B cell (primary cell): ENCODE measurements at regions not wholly inside any gene's neighbourhood (a gene's known extent, or its start where the extent isn't known, plus 50 kb on each side); places are given as distances from the start of the nearest gene placed in this dataset.

Source experiments
- ATAC-seq: fragments of 200-7000 bp; cut with Tn5 transposase; one replicate; pipeline ENCODE4 v1.10.0; 2021; ENCODE audit warnings: low read depth, mild to moderate bottlenecking, moderate number of reproducible peaks, moderate library complexity
- CTCF ChIA-PET: fragments of 350-600 bp; sonication (Branson Sonifier 250); formaldehyde crosslinking; loops from one replicate; lab custom pipeline; 2021; ENCODE audit warnings: antibody characterized with exemption, inconsistent platforms; lab: Charles Lee
- POLR2A ChIA-PET: fragments of 350-600 bp; sonication (Branson Sonifier 250); formaldehyde crosslinking; loops from one replicate; lab custom pipeline; 2021; ENCODE audit warnings: antibody characterized with exemption; lab: Charles Lee
- DNase-seq: peaks from one replicate; pipeline ENCODE4 v3.0.0; 2013
- H2AFZ ChIP-seq: 2 replicates; pipeline ENCODE4 v1.6.1; 2012; ENCODE audit warnings: mild to moderate bottlenecking, low read depth, low read length; ENCODE audit not compliant: insufficient read depth, poor library complexity, severe bottlenecking
- H3K27ac ChIP-seq, 2 donors: 1 replicate in 1 of 2; 2 replicates in 1 of 2; pipeline ENCODE4 v1.5.1; 2012 to 2013; ENCODE audit warnings: low read length in 2 of 2, mild to moderate bottlenecking in 2 of 2, moderate library complexity in 1 of 2
- H3K27me3 ChIP-seq, 4 experiments: fragments of 200-600 bp in 1 of 4; sonication (generic) in 1 of 4; replicated peaks in 1 of 4; 1 replicate in 2 of 4; 2 replicates in 2 of 4; pipeline versions ENCODE4 v1.6.1 to v1.7.0; 2013 to 2016; ENCODE audit warnings: low read length in 3 of 4, mild to moderate bottlenecking in 2 of 4, mixed read lengths in 1 of 4, moderate library complexity in 1 of 4; ENCODE audit not compliant: insufficient read depth in 4 of 4, control insufficient read depth in 3 of 4; ENCODE audit errors: control extremely low read depth in 1 of 4
- H3K36me3 ChIP-seq, 2 experiments: replicated peaks in 1 of 2; 1 replicate in 1 of 2; 2 replicates in 1 of 2; pipeline versions ENCODE4 v1.6.1 to v1.7.1; 2013; ENCODE audit warnings: low read length in 1 of 2; ENCODE audit not compliant: insufficient read depth in 2 of 2, control insufficient read depth in 1 of 2; ENCODE audit errors: control extremely low read depth in 1 of 2, extremely low read depth in 1 of 2
- H3K4me1 ChIP-seq, 2 donors: fragments of 200-600 bp in 1 of 2; sonication (generic) in 1 of 2; 1 replicate in 1 of 2; 2 replicates in 1 of 2; pipeline versions ENCODE4 v1.5.1 to v1.6.1; 2013 to 2017; ENCODE audit warnings: low read length in 2 of 2; ENCODE audit not compliant: control insufficient read depth in 2 of 2, insufficient read depth in 2 of 2
- H3K4me2 ChIP-seq: replicated peaks from 2 replicates; pipeline ENCODE3; 2012; ENCODE audit warnings: mild to moderate bottlenecking, low read depth, low read length; ENCODE audit not compliant: poor library complexity, severe bottlenecking
- H3K4me3 ChIP-seq, 5 experiments: fragments of 200-600 bp in 1 of 5; sonication (generic) in 1 of 5; 1 replicate in 3 of 5; 2 replicates in 2 of 5; pipeline versions ENCODE4 v1.5.1 to v1.7.0; 2011 to 2016; ENCODE audit warnings: low read length in 4 of 5, mild to moderate bottlenecking in 4 of 5, low read depth in 2 of 5, control low read depth in 1 of 5, moderate library complexity in 1 of 5; ENCODE audit not compliant: insufficient read depth in 1 of 5; ENCODE audit errors: control extremely low read depth in 1 of 5, extremely low read depth in 1 of 5
- H3K79me2 ChIP-seq: fragments of 200-600 bp; sonication (generic); one replicate; pipeline ENCODE4 v1.6.0; 2016; ENCODE audit warnings: low read length; ENCODE audit not compliant: control insufficient read depth, insufficient read depth
- H3K9ac ChIP-seq: fragments of 200-600 bp; sonication (generic); 2 replicates; pipeline ENCODE4 v1.6.1; 2017; ENCODE audit warnings: mild to moderate bottlenecking, low read length, moderate library complexity
- H3K9me3 ChIP-seq, 3 donors: one replicate each; pipeline versions ENCODE4 v1.6.1 to v1.7.1; 2013; ENCODE audit warnings: low read length in 2 of 3; ENCODE audit not compliant: control insufficient read depth in 2 of 3, insufficient read depth in 1 of 3; ENCODE audit errors: control extremely low read depth in 1 of 3
- H4K20me1 ChIP-seq: 2 replicates; pipeline ENCODE4 v1.6.0; 2012; ENCODE audit warnings: mild to moderate bottlenecking, low read length; ENCODE audit not compliant: insufficient read depth, control insufficient read depth, poor library complexity, severe bottlenecking
- H3K27ac Mint-ChIP-seq: one replicate; pipeline ENCODE4 v1.8.0; 2021; ENCODE audit warnings: mixed read lengths
- H3K27me3 Mint-ChIP-seq: one replicate; pipeline ENCODE4 v1.8.0; 2021; ENCODE audit warnings: mixed read lengths
- H3K4me1 Mint-ChIP-seq: one replicate; pipeline ENCODE4 v1.8.0; 2021; ENCODE audit warnings: mixed read lengths
- H3K4me3 Mint-ChIP-seq: one replicate; pipeline ENCODE4 v1.8.0; 2021; ENCODE audit warnings: mixed read lengths
- H3K9me3 Mint-ChIP-seq: one replicate; pipeline ENCODE4 v1.8.0; 2022; ENCODE audit warnings: mixed read lengths; ENCODE audit not compliant: insufficient read depth
- CTCF ChIP-seq: fragments of 200-600 bp; IDR thresholded peaks from one replicate; pipeline ENCODE4 v1.8.0; 2022; ENCODE audit warnings: antibody characterized with exemption, mild to moderate bottlenecking
- EZH2 ChIP-seq: IDR thresholded peaks from 2 replicates; pipeline ENCODE4 v1.6.1; 2012; ENCODE audit warnings: borderline replicate concordance, low read depth, mild to moderate bottlenecking, moderate library complexity, low read length; ENCODE audit not compliant: insufficient read depth, poor library complexity, severe bottlenecking
- WGBS: methylation state at CpG from one replicate; pipeline ENCODE4 v1.1.5; 2013; ENCODE audit warnings: missing lambda C conversion rate; ENCODE audit not compliant: insufficient coverage; 5-methylcytosine and 5-hydroxymethylcytosine counted together
- intact Hi-C: fragments of 100-400 bp; cut with micrococcal nuclease; formaldehyde crosslinking; loops from one replicate; pipeline ENCODE4 v1.10.0; 2022

GRCh38 chr10:83075016-83075814 lies 1064.1 kb upstream of the GHITM start:
- Histone ChIP-seq H3K4me1 (no peaks in the 10 kb centered on the region), H3K27me3 (no peaks in the 10 kb centered on the region), H3K36me3 (no peaks in the 10 kb centered on the region), H3K9ac (no peak overlapping the region), H3K27ac (no peak overlapping the region), H3K9me3 (peaks cover 0 to 3% (median 1%) of the 10 kb centered on the region in 3 donors), H2AFZ (no peak overlapping the region), H3K4me2 (no peak overlapping the region), H3K4me3 (no peak overlapping the region), H4K20me1 (no peaks in the 10 kb centered on the region), H3K79me2 (no peaks in the 10 kb centered on the region)
- no CpG with 5 or more reads among the region's 4 CpGs for WGBS
- Mint-ChIP-seq H3K4me1 (no peaks in the 10 kb centered on the region), H3K4me3 (no peak overlapping the region), H3K27ac (no peak overlapping the region), H3K9me3 (peaks cover 6% of the 10 kb centered on the region), H3K27me3 (no peaks in the 10 kb centered on the region)
- ChIA-PET CTCF (no interaction called here), POLR2A (no interaction called here)
- ATAC-seq (no peak), DNase-seq (no peak)
- TF ChIP-seq CTCF (no peak), EZH2 (no peak)
- intact Hi-C loops: no loop called here

- Mint-ChIP-seq H3K4me1 (no peaks in the 10 kb centered on the region), H3K27ac (no peak overlapping the region), H3K4me3 (no peak overlapping the region), H3K9me3 (peaks cover 6% of the 10 kb centered on the region), H3K27me3 (no peaks in the 10 kb centered on the region)
- Histone ChIP-seq H3K36me3 (no peaks in the 10 kb centered on the region), H3K4me3 (no peak overlapping the region), H3K9ac (no peak overlapping the region), H3K79me2 (no peaks in the 10 kb centered on the region), H4K20me1 (no peaks in the 10 kb centered on the region), H3K27ac (no peak overlapping the region), H2AFZ (no peak overlapping the region), H3K4me2 (no peak overlapping the region), H3K4me1 (no peaks in the 10 kb centered on the region), H3K9me3 (peaks cover 0 to 4% (median 1%) of the 10 kb centered on the region in 3 donors), H3K27me3 (no peaks in the 10 kb centered on the region)
- no peak for ATAC-seq
- DNase-seq: no peak
- POLR2A ChIA-PET: no interaction called here
- CTCF ChIA-PET: no interaction called here
- TF ChIP-seq EZH2 (no peak), CTCF (no peak)
- intact Hi-C loops: no loop called here
These were observed 1063.4 kb upstream of the GHITM start for GRCh38 chr10:83075815-83076355.
